ENCODE measurements at regions not wholly inside any gene's neighbourhood (a gene's known extent, or its start where the extent isn't known, plus 50 kb on each side); places are given as distances from the start of the nearest gene placed in this dataset.

DNA sequence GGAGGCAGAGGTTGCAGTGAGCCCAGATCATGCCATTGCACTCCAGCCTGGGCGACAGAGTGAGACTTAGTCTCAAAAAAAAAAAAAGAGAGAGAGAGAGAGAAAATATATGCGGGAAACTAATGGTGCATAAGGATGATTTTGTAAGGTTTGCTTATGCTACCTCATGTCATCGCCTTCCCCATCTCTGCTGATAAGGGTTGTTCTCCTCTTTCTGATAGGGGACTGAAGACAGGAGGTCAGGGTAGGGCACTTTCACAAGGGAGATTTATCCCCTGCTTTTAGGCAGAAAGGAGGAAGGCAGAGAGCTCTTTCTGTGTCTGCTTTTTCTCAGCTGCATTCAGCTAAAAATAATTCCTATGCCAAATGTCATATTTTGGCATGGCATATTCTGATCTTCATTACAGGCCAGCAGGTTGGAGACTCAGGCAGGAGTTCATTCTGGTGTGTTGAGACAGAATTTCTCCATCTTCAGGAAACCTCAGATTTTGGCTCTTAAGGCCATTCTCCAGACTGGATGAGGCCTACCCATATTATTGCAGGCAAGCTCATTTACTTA is 220.2 kb downstream of the AUH start:
- no peak for DNase-seq

DNA sequence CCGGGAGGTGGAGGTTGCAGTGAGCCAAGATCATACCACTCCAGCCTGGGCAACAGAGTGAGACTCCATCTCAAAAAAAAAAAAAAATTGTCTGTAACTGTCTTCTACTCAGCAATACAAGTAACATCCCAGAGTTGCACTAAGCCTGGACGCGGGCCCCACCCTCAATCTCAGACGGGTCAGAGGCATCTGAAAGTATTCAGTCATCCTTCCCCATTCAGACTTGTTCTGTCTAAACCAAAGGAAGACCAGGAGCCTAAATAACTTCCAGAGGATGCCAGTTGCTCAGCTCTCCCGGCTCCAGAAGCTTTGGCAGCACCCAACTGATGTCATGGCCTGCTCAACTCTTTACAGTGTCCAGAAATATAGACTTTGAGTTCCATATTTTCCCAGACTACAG is 218.6 kb downstream of the AUH start:
- no peak for DNase-seq

DNA sequence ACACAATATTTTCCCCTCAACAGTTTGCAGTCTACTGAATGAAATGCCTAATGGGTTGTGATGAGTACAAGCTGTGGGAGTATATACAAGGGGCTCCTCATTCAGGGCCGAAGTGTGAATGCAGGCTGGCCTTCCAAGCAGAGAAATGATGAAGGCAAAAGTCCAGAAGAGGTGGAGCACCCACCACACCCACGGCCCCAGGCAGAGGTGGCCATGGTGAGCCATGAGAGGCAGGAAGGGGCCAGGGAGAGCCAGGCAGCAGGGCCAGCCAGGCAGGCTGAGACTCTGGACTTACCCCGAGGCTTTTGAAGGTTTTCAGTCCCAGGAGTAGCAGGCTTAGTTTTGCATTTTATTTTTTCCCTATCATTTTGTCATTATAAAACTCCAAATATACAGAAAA is 218.1 kb downstream of the AUH start:
- no peak for DNase-seq

DNA sequence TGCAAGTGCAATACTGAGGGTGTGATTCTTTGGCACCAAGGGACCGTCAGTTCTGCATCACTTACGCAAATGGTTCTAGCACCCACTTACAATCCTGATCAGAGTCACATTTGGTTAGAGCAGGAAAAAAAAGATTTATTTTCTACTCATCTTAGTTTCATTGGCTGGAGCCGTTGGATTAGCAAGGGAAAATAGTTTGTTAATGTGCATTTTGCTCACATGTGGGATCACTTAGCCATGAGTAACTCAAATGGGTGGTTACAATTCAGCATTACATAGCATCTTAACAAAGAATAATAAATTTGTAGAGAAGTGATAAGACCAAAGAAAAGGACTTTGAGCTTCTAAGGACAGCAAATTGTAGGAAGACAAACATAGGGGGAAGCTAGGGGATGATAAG is 216.9 kb downstream of the AUH start:
- no peak for DNase-seq

DNA sequence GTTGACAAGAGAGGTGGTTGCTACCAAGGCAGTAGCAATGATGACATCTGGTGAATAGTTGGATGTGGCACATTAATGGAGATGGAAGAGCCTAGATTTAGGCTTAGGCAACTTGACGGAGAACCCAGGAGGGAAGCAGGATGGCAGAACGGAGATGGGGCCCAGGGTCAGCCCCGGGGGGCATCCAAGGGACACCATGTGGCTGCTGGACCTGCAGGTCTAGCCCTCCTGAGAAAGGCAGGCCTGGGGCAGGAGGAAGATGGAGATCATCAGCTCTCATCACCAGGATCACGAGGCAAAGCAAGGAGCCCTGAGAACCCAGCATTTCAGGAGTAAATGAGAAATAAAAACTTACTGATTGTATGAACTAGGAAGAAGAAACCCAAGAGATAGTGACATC is 216.2 kb downstream of the AUH start:
- DNase-seq, result no peak

DNA sequence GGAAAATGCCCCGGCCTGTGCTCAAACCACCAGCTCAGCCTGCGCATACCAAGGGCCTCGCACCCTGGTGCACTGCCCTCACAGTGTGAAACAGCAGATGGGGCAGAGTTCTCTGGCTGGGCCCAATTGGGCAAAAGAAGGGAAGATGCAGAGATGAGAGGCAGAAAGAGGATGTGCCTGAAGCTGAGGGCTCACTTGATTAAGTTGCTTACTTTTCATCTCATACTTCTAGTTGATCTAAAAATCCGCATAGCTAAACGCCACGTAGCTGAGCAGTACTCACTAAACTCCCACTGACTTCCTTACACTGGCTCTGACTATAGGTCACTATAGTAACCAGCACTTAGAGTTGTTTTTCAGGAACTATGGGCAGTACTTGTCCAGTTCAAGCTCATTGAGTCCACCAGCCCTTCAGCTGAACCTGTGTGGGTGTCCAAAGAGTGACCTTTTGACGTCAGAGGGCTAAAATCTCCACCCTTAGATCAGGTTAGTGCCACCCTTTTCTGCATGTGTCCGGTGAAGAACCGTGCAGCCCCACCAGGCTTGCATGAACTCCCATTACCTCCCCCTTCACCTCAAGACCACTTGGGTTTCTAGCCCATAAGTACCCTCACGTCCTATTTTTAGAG is 215.2 kb downstream of the AUH start:
- DNase-seq, result no peak

DNA sequence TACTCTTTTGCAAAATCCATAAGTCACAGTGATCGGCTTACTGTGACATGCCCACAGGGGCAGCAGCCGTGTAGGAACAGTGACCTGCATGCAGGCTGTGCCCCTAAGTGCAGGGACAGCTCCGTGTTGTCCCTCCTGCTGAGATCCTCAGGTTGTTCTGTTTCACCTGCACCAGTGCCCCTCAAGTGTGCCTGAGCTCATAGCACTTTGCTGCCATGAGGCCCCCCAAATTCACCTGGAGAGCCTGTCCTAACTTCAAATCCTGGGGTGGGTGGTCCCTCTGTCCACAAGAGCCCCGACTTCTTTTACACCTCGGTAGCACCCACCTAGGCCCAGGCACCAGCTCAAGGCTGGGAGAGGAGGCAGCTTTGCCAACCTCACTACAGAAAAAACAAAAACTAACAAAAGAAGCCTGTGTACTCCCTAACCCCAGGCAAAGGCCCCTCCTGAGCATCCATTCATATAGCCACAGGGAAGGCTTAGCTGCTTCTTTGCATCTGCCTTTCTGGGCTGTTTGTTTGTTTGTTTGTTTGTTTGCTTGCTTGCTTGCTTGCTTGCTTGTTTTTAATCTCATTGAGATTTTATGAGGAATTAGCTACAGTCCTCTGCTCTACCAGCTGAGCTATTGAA is 214.5 kb downstream of the AUH start:
- no peak for DNase-seq

DNA sequence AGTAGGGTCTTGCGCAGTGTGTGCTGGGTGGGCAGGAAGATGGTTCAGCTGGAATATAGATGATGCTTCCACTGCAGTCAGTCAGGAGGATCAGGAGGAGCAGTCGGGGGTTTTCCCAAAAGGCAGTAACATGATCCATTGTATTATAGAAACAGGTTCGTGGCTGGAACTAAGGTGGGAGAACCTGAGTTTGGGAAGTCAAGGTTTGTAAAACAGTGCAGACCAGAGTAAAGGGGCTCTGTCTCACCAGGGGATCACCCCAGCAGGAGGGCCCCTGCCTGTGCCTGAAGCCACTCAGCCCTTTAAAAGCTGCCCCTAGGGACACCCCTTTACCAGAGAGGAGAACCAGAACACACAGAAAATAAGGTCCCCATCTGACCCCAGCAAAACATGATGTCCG is 213.4 kb downstream of the AUH start:
- DNase-seq, result no peak

DNA sequence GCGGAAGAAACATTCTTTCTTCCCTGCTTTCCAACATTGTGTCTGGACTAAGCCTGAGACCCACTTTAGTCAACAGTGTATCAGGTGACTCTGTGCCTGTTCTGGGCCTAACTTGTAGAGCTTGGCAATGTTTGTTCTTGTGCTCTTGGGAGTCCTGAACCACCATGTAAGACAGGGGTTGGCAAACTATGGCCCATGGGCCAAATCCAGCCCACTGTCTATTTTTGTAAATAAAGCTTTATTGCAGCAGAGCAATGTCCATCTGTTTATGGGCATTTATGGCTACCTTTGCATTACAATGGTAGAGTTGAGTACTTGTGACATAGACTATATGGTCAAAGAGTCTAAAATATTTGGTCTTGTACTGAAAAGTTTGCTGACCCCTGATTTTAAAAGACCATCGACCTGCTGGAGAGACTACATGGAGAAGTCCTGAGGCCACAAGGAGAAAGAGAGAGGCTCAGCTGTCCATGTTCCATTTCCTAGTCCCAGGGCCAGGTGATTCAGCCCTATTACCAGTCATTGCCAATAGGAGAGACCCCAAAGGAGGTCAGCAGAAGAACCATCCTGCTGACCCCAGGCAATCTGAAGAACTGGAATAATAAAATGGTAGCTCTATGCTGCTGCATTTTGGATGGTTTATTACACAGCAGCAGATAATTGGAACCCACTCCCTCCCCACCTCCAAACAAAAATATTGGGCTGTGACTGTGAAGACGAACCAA is 211.3 kb downstream of the AUH start:
- no peak for DNase-seq

DNA sequence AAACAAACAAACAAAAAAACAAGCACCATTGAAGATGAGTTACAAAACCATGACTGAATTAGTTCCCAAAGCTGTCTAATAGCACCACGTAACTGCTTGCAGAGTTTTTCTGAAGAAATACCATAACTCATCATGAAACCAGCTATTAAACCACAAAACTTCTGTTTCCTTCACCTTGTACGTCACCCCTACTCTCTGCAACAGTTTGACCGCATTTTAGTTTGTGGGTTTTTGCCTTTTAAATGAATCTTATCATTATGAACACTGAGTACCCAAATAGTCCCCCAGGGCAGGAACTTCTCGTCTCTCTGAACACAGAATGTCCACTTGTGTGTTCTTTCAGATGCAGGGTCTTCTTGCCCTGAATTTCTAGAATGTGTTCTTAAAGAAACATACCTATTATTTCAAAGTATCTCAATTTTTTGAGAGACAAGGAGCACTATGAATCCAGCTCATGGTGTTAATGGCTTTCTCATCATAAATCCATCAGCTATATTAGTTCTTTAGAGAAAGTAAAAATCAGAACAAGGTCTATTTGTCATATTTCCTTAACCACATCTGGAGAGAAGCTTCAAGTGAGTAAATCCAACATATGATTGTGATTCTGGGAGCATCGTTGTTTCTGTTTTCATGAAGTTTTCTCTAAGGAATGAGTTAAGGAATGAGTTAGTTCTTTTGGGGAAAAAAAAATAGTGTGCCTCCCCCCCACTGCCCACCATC is 210.6 kb downstream of the AUH start:
- peak; percentile 53 for DNase-seq

DNA sequence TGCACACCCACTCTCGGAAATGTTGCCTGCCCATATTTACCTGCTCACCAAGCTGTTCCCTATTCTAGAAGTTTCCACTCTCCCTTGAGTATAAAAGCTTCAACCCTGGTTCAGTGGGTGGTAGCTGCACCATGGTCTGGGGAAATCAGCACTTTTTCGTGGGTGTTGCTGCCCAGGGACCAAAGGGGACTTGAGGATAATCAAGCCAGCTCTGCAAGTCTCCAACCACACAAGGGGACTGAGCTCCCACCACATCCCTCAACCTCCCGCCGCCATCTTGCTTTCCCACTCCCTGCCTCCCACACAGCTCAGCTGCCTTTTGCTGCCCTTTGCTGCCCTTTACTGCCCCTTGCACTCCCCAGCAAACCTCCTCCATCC is 210.0 kb downstream of the AUH start:
- peak; percentile 54 for DNase-seq

DNA sequence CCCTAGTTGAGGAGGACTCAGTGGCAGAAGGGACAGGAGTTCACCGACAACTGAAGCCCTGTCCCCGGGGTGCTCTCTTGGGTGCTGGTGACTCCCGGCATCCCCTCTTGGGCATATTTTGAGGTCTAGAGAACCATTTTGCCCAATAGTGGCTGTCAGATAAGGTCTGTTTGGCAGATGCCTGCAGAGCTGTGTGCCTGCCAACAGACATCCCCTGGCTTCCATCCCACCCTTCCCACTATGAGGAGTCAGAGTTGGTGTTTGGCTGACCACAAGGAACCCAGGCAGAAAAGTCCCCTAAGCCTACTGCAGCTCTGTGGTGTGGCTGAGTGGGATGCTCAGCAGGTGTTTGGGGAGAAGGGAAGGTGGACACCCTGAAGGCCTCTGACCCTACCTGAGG is 207.0 kb downstream of the AUH start:
- no peak for DNase-seq

DNA sequence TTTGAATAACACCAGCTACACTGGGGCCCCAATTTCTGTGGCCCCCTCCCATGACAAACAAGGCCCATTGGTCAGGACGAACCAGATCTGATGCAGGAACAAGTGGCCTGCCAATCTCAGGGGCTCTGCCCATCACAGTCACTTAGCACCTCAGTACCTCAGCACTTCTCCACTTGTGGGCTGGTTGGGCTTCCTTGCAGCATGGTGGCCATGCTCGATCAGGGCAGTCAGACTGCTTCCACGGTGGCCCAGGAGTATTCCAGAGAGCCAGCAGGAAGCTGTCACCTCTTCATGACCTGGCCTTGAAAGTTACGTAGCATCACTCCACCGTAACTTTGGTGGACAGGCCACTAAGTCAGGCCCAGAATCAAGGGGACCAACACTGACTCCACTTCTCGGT is 206.5 kb downstream of the AUH start:
- DNase-seq, result no peak

DNA sequence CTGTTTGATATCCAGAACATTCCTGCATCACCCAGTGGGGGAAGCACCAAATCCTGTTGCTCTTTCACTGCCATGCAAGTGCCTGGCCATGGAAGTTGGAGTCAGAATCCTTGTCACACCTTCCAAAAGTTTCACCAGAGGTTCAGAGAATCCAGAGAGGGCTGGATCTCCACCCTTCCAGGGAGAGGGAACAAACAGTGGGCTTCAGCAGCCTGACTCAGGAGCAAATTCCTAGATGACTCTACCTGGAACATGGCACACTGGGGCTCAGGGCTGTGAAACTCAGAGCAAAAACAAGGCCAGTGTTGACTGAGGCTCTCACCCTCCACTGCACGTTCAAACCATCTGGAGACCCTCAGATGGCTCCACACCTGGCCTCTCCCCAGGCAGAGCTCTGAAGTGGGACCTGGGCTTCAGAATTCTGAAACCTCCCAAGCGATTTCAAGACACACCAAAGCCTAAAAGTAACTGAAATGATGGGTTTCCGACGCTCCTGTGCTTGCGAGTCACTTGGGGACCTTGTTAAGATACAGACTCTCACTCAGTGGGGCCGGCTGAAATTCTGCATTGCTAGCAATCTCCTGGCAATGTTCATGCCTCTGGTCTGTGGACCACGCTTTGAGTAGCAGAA is 205.9 kb downstream of the AUH start:
- DNase-seq, result no peak

DNA sequence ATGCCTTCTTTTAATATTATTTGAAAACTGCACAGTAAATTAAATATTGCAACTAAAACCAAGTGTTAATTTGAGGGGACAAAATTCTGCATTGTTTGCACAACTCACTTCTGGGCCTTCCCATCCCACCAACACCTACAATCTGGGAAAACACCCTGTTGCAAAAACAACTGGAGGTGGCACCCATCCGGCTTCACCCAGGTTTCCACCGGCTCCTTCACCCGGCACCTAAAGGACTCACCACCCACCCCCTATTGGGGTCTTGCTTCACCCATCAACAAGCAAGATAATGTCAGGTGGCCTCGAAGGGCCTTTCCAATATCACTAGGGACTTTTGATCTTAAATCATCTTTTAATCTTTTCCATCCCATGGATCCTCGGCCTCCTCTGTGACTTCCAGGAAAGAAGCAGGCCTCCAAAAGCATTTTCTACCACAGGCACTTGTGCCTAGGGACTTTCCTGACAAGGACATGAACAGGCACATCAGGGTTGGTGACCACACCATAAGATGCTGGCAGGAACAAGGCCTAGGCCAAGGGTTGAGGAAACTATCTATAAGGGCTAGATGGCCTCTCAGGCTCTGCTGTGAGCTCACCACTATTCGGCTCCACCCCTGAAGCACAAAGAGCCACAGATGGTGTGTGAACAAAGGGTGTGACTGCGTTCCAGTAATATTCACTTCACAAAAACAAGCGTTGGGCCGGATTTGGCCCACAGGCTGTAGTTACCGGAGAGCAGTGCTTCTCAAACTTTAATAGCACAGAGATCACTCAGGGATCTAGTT is 205.1 kb downstream of the AUH start:
- DNase-seq, result no peak

DNA sequence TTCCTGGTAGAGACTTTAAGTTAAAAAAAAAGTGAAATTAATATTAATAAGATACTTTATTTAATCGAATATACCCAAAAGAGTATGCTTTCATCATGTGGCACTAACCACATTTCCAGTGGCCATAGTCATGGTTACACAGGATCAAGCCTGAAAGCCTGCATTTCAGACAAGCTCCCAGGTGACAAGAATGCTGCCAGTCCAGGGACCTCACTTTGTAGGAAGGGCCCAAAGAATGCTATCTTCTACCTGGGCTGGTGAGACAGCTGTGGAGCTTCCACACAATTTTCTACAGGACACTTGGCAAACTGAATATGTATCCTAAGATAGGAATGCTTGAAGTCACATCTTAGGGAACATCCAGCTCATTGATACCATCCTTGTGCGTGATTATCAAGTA is 203.8 kb downstream of the AUH start:
- DNase-seq, result no peak

DNA sequence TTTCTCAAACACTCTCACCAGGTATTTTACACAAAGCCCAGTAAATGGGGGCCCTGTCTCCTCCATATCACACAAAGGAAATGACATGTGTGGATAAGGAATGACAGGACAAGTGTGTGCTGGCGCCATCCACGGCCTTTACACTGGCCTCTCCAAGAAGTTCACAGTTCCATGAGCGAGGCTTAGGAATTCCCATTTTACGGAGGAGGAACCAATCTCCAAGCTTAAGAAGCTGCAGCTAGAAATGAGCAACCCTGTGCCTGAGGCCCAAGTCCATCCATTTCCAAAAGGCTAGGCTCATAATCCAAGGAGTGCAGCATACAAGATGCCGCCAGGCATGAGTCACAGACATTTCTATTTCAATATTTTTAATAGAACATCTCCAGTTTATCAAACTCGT is 203.4 kb downstream of the AUH start:
- no peak for DNase-seq

DNA sequence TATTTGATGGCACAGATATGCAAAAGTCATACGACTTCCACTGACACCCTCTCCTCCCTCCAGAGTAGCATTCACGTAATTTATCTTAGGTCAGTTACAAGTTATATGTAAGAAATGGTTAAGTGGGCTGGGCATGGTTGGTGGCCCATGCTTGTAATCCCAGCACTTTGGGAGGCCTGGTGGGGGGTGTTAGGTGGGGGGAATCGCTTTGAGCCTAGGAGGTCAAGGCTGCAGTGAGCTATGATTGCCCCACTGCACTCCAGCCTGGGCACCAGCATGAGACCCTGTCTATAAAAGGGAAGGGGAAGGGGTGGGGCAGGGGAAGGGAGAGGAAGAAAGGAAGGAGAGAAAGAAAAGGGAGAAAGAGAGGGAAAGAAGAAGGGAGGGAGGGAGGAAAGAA is 202.8 kb downstream of the AUH start:
- no peak for DNase-seq

DNA sequence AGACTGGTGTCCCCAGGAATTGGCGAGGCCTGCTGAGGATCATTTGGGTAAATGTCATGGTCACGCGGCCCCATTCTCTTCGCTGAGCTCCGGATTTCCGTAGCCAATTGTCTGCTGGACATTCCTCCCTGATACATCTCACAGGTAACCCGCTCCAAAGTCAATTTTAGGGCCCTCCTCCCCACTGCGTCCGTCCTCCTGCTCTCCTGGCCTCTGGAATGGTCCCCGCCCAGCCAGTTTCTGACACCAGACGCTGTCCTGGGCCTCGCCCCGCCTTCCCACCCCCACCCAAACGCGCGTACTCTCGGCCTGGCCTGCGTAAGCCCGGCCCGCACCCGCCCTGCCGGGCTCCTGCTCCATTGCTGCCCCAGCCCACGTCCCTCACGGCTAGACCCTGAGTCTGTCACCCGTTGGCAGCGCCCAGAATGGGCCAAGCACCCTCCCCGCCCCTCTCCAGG is 202.0 kb downstream of the AUH start:
- DNase-seq, result no peak

DNA sequence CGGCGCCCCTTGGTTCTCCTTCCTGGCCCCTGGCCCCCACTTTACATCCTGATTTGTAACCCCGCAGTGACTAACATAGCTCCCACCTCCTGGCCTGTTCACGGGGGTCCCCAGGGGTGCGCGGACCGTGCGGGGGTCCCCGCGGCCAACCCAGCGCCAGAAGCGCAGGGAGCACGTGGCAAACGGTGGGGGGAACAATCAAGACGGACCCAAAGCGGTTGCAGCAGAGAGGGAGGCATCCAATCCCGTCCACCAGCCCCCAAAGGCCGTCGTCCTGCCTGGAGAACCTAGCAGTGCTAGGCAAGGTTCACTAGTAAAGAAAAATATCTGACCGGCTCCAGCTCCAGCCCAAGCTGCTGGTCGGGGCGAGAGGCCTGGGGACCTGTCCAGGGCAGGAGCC is 201.5 kb downstream of the AUH start:
- DNase-seq, result no peak

DNA sequence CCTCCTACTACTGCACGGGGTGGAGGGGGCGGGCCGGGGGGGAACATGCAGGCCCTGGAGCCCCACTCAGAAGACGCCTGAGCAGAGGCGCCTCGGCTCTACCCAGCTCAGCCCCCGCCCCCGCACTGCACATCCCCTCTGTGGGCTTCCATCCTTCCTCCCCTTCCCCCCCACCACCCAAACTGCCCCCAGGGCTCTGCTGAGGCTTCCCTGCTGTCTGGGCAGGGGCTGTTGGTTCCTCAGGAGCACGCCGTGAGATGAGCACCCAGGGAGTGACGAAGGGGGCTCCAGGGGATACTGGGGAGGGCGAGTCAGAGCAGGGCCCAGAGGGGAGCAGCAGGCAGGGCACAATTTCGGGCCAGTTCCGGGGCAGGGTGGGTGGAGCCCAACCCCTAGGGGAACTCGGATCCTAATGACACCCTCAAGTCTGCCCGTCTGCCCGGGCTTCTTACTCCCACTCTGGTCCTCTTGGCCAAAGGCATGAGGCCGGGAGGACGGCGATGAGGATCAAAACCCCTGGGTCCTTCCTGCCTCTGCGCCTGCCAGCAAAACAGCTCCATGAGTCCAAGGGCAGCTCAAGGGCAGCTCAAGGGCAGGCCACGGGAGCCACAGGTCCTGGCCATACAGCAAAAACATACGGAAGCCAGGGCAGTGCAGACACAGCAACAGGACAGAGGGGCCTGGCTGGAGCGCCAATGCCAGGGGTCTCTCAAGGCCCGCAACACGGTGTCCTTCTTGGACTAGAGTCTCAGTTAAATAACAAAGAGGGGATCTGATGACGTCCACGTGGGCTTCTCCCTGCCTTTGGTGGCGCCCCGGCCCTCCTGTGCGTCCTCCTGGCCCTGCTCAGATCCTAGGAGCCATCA is 200.9 kb downstream of the AUH start:
- no peak for DNase-seq

All from activated CD4-positive, alpha-beta T cell treated with anti-CD3 and anti-CD28 coated beads for 48 hours (primary cell).